ENCODE measurements at regions not wholly inside any gene's neighbourhood (a gene's known extent, or its start where the extent isn't known, plus 50 kb on each side); places are given as distances from the start of the nearest gene placed in this dataset.

DNA sequence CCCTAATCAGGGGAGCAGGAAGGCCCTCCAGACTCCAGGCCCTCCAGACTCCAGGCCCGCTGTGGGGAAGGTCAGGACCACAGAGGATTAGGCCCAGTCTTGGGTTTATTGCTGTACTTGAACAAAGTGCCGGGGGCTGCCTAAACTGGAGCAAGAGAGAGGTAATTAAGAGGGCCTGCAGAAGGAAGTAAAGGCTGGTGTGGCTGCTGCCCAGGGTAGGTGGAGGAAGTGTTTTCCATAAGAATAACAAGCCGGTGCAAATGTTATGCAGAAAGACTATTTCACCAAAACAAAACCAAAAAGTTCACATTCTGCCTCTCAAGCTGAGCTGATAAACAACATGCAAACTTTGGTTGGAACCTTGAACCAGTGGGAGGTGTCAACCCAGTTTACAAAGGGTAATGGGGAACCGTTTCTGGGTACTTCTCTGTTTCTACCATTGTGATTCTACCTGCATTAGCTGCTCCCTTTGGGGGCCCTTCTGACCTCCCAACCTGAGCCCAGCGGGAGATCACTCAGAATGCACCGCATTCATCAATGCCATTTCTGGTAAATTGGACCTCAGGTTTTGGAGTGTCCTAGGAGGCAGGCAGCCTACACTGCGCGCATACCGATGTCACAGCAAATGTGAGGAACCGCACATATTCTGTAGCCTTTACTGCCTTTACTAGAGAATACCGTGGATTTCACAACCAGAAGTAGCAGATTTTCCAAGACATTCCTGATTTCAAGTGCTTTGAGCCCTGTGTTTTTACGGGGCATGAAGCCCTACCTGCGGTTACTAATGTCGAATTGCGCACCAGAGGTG, 59.7 kb upstream of the BCOR start:
- DNase-seq = no peak

- no peak for DNase-seq
These were observed 58.9 kb upstream of the BCOR start for GRCh38 chrX:40156470-40157227.

DNA sequence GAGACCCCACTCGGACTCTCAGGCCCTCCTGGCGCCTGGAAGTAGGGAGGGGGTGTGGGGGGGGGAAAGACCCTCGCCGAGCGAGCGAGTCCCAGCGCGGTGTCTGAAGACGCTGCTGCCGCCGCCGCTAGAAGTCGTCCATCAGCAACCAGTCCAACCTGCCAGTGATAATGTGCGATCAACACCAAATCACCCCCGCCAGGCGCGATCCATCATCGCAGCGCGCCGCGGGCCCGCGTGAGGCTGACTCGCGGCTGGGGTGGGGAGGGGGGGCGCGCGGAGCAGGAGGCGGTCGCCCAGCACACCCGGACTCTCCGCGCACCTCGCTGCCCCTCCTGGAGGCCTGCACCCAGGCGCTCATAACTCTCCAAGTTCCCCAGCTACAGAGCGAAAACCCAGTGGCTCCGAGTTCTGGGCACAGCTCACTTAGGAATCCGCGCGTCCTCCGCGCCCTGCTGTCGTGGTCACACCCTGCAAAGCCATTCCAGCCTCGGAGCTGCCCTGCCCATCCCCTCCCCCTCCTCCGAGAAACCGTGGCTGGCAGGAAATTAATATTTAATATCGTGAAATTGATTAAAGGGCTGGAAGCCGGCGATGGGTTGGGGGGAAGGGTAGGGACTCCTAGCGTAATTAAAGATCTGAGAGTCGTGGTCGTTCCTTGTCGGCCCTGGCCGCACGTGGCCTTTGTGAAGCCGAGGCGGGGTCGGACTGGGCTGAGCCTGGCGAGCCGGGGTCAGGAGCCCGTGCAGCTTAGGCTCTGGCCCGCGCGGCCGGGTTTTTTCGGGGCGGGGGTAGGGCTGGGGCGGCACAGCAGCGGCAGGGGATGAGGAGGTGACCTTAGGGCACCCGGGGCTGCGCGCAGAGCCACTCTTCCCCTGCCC, 58.1 kb upstream of the BCOR start:
- DNase-seq = peak; percentile 22

DNA sequence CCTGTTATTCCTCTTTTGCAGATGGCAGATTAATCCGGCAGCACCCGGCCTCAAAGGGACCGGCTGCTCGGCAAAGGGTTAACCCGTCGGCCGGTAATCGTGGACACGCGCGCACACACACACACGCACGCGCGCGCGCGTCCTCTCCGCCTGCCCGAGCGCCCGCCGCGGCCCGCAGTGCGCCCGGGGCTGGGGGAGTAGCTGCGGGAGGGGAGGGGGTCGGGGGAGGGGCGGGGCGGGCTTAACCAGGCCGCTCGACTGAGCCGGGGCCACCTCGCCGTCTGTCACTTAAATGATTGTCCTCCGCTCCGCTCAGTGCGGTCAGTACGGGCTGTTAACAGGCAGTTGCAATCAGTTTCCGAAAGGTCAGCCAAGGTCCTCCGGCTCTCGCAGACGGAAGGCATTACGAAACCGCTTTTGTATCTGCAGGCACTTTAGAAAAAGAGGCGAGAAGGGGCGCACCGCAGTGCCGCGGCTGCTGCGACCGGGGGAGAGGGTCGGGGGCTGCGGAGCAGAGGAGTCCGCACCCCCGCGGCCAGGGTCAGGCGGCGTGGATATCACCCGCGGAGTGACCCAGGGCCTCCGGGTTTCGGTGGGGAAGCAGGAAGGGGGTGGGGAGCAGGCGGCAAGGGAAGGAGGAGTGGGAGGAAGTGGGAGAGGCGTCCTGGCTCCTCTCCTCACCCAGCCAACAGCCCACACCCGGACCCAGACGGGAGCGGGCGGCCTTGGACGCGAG, 57.3 kb upstream of the BCOR start:
- DNase-seq = peak; percentile 48

DNA sequence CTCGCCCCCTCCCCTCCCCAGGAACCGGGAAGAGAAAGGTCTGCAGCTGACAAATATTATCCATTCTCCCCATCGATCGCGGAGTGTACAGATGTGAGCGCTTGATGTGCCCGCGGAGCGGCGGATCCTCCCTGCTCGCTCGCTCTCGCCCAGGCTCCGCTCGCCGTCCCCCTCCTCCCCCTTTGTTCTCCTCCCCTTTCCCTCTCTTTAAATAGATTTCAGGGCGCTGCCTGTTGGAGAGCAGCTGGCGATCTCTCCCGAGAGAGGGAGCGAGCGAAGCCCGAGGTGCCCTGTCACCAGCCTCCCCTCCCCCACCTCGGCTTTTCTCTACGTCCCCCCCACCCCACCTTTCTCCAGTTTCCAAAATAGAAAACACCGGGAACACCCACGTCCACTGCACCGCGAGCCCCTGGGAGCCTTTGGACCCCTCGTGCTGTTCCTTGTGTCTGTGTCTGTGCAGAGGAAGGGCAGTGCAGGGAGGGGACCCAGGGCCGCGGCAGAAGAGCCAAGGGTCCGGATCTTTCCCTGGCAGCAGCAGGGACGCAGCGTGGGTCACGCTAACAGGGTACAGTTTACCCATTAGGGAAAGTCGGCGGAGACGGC, 56.6 kb upstream of the BCOR start:
- DNase-seq = peak; percentile 86

- no peak for DNase-seq
These were observed 55.8 kb upstream of the BCOR start for GRCh38 chrX:40153345-40154249.

DNA sequence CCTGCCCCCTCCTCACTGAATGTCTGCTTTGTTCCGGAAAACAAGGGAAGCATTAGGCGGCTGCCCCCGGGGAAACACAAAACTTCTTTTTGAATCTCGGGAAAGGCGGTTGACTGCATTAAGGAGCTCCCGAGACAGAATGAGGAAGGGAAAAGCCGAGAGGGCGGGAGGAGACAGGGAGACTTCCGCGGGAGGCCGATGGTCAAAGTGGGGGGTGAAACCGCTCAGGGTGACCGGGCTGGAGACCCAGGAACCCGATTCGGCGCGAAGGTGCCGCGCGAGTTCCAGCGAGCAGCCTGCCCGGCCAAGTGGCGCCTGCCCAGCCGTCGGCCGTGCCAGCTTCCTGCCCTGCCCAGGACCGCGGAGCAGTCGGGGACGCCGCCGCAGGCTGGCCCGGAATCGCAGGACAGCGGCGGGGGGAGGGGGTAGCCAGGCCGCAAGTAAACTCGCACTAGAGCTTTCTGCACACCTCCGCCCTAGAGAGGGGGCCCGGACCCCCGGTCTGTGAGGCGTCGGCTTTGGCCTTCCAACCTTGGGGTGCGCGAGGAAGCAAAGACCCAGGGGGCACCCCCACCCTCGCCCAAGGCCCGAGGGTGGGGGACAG, 55.1 kb upstream of the BCOR start:
- DNase-seq = no peak

DNA sequence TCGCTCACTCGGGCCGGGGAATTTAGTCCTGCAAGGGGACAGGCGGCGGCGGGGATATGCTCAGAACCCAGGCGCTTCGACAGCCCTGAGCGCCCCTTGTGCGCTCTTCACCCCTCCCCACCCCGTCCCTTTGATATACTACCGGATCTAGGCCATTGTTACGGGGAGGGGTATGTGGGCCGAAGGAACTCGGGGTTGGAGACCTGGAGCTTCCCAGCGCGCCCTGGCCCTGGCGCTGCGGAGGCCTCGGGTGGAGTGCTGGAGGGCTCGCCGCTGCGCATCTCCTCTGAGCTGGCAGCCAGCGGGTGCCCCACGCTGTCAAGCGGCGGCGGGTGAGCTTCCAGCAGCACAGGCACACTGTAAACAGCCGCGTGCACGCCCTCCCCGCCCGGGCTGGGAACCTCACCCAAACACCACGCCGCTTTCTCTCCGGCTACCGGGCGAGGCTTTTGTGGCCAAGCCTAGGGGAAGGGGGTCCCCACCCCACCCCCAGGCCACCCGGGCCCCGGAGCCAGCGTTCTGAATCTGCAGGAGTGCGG, 54.5 kb upstream of the BCOR start:
- peak; percentile 51 for DNase-seq

GRCh38 chrX:40151211-40152172, 53.7 kb upstream of the BCOR start:
- peak; percentile 51 for DNase-seq

- DNase-seq = no peak
These were observed 52.7 kb upstream of the BCOR start for GRCh38 chrX:40150503-40150902.

- no peak for DNase-seq
These were observed 51.8 kb upstream of the BCOR start for GRCh38 chrX:40149286-40150175.

DNA sequence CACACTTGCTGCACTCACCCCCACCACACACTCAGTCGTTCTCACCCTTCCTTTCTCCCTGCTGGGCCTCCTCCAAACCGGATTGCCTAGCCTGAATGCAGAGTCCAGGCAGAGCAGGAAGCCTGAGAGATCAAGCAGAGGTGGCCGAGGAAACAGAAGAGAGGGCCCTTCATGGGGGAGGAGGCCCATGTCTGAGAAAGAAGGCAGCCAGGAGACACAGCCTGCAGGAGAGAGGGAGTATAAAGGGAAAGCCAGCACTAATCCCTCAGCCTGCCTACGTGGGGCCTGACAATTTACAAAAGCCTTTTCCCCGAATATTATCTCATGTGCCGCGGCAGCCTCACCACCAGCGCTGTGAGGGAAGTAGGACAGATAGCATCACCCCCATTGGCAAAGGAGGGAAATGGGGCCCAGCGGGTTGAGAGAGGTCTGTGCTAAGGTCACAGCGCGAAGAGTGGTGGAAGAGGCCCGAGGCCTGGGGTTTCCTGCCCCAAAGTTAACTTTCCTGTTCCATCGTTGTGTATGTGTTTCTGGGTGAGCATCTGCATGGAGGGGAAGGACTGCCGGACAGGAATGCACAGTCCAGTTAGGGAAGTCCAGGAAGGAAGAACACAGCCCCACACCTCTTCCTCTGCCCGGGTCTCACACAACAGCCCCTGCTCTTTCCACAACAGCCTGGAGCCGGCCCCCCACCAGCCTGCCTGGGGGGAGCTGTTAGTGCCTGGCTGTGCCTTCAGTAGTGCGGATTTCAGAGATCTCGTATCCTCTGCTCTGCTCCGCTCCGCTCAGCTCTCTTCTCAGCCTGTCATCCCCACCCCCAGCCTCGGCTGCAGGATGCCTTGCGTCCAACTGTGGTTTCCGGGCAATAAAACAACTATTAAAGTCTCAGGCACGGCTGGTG, 50.9 kb upstream of the BCOR start:
- no peak for DNase-seq

DNA sequence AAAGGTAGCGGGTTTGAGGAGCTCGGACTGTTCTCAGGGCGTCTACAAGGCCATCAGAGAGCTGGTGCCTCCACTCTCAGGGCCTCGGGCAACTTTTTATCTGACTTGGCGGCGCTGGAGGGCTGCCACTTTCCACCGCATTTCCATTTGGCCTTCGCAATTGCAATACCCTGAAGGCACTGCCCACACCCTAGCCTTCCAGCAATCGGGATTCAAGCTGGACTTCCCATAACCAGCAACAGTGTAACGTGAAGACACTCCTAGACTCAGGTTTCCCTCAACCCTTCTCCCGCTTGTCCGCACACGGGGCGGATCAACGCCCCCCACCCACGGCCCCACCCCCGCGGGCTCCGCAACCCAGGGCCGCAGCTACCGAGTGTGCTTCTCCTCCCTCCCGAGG, 50.2 kb upstream of the BCOR start:
- no peak for DNase-seq
